ENCODE measurements at regions not wholly inside any gene's neighbourhood (a gene's known extent, or its start where the extent isn't known, plus 50 kb on each side); places are given as distances from the start of the nearest gene placed in this dataset.

GRCh38 chr10:3464760-3465405 is 292.3 kb upstream of the PITRM1 start:
- no peak for DNase-seq (ENCODE audit: low read depth)

GRCh38 chr10:3460420-3461128 is 288.0 kb upstream of the PITRM1 start:
- no peak for DNase-seq (ENCODE audit: low read depth)

GRCh38 chr10:3455385-3456334 is 283.1 kb upstream of the PITRM1 start:
- DNase-seq (ENCODE audit: low read depth), result no peak

- DNase-seq (ENCODE audit: low read depth), result no peak
Measured at GRCh38 chr10:3452683-3453361, 280.2 kb upstream of the PITRM1 start.

GRCh38 chr10:3452173-3452626 is 279.6 kb upstream of the PITRM1 start:
- DNase-seq (ENCODE audit: low read depth), result no peak

GRCh38 chr10:3451516-3452172 is 279.1 kb upstream of the PITRM1 start:
- no peak for DNase-seq (ENCODE audit: low read depth)

GRCh38 chr10:3446221-3446620 is 273.6 kb upstream of the PITRM1 start:
- DNase-seq (ENCODE audit: low read depth), result no peak

- no peak for DNase-seq (ENCODE audit: low read depth)
Measured at GRCh38 chr10:3445648-3446047, 273.1 kb upstream of the PITRM1 start.

- no peak for DNase-seq (ENCODE audit: low read depth)
Measured at GRCh38 chr10:3442451-3442990, 269.9 kb upstream of the PITRM1 start.

GRCh38 chr10:3439183-3439582 is 266.6 kb upstream of the PITRM1 start:
- DNase-seq (ENCODE audit: low read depth), result no peak

- DNase-seq (ENCODE audit: low read depth), result no peak
Measured at GRCh38 chr10:3438606-3439005, 266.0 kb upstream of the PITRM1 start.

- no peak for DNase-seq (ENCODE audit: low read depth)
Measured at GRCh38 chr10:3435671-3436070, 263.1 kb upstream of the PITRM1 start.

- no peak for DNase-seq (ENCODE audit: low read depth)
Measured at GRCh38 chr10:3433988-3434387, 261.4 kb upstream of the PITRM1 start.

GRCh38 chr10:3433131-3433530 is 260.5 kb upstream of the PITRM1 start:
- no peak for DNase-seq (ENCODE audit: low read depth)

- no peak for DNase-seq (ENCODE audit: low read depth)
Measured at GRCh38 chr10:3432081-3432825, 259.7 kb upstream of the PITRM1 start.

- no peak for DNase-seq (ENCODE audit: low read depth)
Measured at GRCh38 chr10:3430501-3430900, 257.9 kb upstream of the PITRM1 start.

GRCh38 chr10:3429676-3430075 is 257.1 kb upstream of the PITRM1 start:
- DNase-seq (ENCODE audit: low read depth), result no peak

- no peak for DNase-seq (ENCODE audit: low read depth)
Measured at GRCh38 chr10:3428826-3429225, 256.2 kb upstream of the PITRM1 start.

- DNase-seq (ENCODE audit: low read depth), result no peak
Measured at GRCh38 chr10:3427950-3428354, 255.4 kb upstream of the PITRM1 start.

- DNase-seq (ENCODE audit: low read depth), result no peak
Measured at GRCh38 chr10:3427347-3427746, 254.8 kb upstream of the PITRM1 start.

Measured in activated T-cell treated with anti-CD3 and anti-CD28 coated beads for 48 hours (primary cell).